ENCODE measurements at regions not wholly inside any gene's neighbourhood (a gene's known extent, or its start where the extent isn't known, plus 50 kb on each side); places are given as distances from the start of the nearest gene placed in this dataset.

DNA sequence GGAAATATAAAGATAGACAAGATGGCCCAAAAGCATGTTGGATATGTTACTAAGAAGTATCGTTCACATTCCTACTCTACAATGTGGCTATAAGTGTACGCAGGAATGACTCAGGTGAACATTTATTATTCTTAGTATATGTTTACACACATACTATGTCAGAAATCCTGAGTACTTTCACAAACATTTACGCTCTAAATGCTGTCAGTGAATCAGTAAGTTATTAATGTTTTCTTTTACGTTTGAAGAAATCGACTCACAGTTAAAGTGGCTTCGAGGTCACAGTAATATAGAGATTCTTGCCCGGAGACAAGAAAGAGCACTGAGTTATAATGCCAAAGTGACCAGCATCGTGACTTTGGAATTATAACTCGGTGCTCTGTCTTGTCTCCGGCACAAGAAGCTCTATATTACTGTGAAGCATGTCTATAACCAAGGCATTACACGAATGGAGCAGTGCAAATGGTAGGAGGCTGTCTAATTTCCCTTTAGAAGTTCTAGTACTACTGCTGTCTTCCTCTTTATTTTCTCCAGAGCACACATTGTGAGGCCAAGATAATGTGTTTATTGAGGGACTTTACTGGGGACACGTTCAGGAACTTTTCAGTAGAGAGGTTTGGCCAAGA is 61.8 kb upstream of the P3H2 start:
- TF ChIP-seq CTCF (IDR thresholded peaks at IDR 0.05; ENCODE audit: borderline replicate concordance, extremely low read depth, low read length, poor library complexity, severe bottlenecking), result no peak
- no peak for TF ChIP-seq EZH2 (IDR thresholded peaks at IDR 0.05; ENCODE audit: borderline replicate concordance, low read depth, low read length, severe bottlenecking)
